PC-9 (cell line): ENCODE measurements at regions not wholly inside any gene's neighbourhood (a gene's known extent, or its start where the extent isn't known, plus 50 kb on each side); places are given as distances from the start of the nearest gene placed in this dataset.

Experiments used
- EZH2 ChIP-seq: fragments of 200-600 bp; sonication (generic); IDR thresholded peaks from 2 replicates; pipeline ENCODE4 v1.8.0; 2017; ENCODE audit warnings: antibody characterized with exemption, low read depth
- TF ChIP-seq, protein P1 (sequence below): fragments of 200-600 bp; sonication (generic); conservative IDR thresholded peaks from 2 replicates; pipeline ENCODE4 v1.6.1; 2017; ENCODE audit warnings: mixed run types, antibody characterized with exemption, mild to moderate bottlenecking, moderate library complexity

DNA sequence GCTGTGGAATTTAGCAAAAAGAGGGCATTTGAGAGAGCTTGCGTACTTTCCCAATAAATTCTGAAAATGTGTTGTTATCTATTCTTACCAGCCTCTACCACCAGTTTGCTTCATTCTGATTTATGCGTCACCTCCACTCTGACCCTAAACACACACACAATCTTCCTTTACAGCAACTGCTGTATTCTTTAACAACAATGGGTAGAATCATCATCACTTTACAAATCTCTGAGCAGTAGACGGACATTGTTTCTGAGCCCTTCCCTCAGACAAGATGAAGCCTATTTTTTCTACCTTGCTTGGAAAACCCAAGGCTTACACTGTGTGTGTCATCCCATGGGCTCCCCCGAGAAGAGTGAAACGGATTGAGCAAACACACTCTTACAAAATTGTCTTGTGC, 83.1 kb upstream of the RASA1 start:
- TF ChIP-seq, protein P1, sequence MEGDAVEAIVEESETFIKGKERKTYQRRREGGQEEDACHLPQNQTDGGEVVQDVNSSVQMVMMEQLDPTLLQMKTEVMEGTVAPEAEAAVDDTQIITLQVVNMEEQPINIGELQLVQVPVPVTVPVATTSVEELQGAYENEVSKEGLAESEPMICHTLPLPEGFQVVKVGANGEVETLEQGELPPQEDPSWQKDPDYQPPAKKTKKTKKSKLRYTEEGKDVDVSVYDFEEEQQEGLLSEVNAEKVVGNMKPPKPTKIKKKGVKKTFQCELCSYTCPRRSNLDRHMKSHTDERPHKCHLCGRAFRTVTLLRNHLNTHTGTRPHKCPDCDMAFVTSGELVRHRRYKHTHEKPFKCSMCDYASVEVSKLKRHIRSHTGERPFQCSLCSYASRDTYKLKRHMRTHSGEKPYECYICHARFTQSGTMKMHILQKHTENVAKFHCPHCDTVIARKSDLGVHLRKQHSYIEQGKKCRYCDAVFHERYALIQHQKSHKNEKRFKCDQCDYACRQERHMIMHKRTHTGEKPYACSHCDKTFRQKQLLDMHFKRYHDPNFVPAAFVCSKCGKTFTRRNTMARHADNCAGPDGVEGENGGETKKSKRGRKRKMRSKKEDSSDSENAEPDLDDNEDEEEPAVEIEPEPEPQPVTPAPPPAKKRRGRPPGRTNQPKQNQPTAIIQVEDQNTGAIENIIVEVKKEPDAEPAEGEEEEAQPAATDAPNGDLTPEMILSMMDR: no peak
- TF ChIP-seq EZH2: no peak
